Stimulated activated CD8-positive, alpha-beta memory T cell treated with anti-CD3 and anti-CD28 coated beads, Interleukin-12 subunit alpha, Interleukin-12 subunit beta, amount 100 ng/mL, for 24 hours (primary cell): ENCODE measurements at regions not wholly inside any gene's neighbourhood (a gene's known extent, or its start where the extent isn't known, plus 50 kb on each side); places are given as distances from the start of the nearest gene placed in this dataset.
"Not testable (repeated sequence)": the region's sequence is repeated elsewhere in the genome, so short reads cannot be mapped to it uniquely, and the experiment has no call there.

Experiments
- DNase-seq: peaks from one replicate; pipeline ENCODE4 v3.0.0-alpha.2; 2020; ENCODE audit errors: extremely low read depth

DNA sequence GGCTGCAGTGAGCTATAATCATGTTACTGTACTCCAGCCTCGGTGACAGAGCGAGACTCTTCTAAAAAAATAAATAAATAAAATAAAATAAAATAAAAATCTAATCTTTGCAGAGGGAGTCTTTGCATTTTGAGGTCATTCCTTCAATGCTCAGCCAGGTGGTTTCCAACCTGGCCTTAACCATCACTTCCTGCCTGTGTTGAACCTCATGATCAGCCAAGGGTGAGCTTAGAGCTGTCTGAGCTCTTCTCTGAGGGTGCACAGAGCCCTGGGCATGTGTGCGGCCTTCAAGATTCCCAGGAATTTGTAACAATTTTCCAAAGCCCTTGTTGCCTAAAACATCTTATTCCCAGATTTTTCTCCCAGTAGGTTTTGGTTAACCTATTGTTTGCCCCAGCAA, 94.3 kb downstream of the KCNJ12 start:
- DNase-seq, result not testable (repeated sequence)

- DNase-seq, result no peak
These were observed 94.7 kb downstream of the KCNJ12 start for GRCh38 chr17:21470861-21471260.

DNA sequence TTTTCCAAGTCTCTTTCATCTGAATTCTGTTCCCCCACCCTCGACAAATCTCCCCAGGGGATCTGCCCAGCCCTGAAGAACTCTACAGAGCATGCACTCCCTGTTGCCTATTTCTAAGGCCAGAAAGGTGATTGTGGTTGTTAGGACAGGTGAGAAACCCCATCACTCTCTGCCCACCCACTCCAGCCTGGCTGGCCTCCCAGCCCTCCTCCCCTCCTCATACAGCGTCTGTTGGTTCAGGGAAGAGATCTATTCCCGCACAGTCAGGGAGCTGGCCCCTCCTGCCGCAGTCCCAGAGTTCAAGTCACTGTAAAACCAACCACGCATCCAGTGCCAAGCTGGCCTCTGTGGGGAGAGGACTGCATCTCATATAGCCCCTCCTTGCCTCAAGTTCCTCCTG, 98.7 kb downstream of the KCNJ12 start:
- no peak for DNase-seq

DNA sequence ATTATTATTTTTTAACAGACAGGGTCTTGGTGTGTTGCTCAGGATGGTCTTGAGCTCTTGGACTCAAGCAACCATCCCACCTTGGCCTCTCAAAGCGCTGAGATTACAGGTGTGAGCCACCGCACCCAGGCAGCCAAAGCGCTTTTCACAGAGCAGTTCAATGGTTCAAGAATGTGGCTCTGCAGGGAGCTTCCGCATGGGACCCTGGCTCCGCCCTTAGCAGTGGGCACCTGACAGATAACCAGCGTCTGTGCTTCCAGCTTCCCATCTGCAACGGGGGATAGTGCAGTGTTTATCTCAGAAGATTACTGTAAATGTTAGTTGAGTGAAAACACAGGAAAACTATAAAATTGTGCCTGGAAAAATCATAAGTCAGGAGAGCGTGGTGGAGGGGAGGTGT, 99.4 kb downstream of the KCNJ12 start:
- no peak for DNase-seq

DNA sequence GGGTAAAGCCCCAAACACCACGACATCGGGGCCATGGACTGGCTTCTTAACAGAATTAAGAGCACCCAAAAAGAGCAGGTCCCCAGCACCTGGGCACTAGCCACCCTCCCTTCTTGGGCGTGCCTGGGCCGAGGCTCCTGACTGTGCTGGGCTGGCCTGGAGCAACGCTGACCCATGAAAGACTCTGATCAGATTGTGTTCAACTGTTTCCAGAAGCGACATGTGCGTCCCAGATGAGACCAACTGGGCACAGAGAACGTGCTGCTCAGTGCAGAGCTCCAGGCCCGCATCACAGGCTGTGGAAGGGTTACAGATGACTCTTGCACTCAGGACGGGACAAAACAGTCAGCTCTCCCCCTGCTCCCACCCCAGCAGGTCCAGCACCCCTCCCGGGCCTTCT, 100.7 kb downstream of the KCNJ12 start:
- no peak for DNase-seq

GRCh38 chr17:21482189-21482865, 106.2 kb downstream of the KCNJ12 start:
- DNase-seq, result no peak

DNA sequence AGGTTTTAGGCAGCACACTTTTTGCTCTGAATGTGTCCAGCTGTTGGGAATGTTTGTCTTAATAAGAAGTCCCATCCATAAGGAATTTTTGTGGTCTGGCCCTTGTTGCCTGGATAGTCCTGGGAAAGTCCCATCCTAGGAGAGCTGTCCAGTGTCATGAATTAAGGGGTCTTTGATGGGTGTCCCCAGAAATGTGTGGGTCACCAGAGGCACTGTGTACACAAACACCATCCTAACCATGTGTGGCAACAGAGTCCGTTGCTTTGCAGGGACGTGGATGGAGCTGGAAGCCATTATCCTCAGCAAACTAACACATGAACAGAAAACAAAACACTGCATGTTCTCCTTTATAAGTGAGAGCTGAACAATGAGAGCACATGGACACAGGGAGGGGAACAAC, 111.9 kb downstream of the KCNJ12 start:
- not testable (repeated sequence) for DNase-seq

GRCh38 chr17:21493993-21494392, 117.8 kb downstream of the KCNJ12 start:
- DNase-seq, result no peak

GRCh38 chr17:21495281-21495680, 119.1 kb downstream of the KCNJ12 start:
- DNase-seq, result no peak

- no peak for DNase-seq
These were observed 123.9 kb downstream of the KCNJ12 start for GRCh38 chr17:21500064-21500463.

- DNase-seq, result not testable (repeated sequence)
These were observed 126.0 kb downstream of the KCNJ12 start for GRCh38 chr17:21501927-21502700.

- no peak for DNase-seq
These were observed 130.0 kb downstream of the KCNJ12 start for GRCh38 chr17:21505819-21506815.

- DNase-seq, result not testable (repeated sequence)
These were observed 131.6 kb downstream of the KCNJ12 start for GRCh38 chr17:21507806-21508205.

- no peak for DNase-seq
These were observed 132.1 kb downstream of the KCNJ12 start for GRCh38 chr17:21508211-21508610.

GRCh38 chr17:21509356-21509755, 133.2 kb downstream of the KCNJ12 start:
- not testable (repeated sequence) for DNase-seq

DNA sequence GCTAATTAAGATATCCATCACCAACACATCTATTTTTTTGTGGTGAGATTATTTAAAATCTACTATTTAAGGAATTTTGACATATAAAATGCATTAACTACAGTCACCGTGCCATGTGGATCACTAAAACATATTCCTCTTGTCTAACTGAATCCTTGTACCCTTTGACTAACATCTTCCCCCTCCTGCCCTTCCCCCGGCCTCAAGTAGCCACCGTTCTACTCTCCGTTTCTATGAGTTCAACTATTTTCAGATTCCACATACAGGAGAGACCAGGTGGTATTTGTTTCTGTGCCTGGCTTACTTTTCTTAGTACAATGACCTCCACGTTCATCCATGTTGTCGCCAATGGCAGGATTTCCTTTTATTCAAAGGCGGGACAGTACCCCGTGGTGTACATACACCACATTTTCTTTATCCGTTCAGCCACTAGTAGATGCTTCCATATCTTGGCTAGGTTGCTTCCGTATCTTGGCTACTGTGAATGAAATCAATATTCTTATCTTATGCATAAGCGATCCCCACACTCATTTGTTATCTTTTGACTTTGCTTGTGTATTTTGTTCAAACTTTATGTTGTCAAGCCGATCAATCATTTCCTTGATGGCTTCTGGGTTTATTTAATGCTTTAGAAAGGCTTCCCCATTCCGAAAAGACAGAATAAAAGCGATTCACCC, 134.7 kb downstream of the KCNJ12 start:
- no peak for DNase-seq

DNA sequence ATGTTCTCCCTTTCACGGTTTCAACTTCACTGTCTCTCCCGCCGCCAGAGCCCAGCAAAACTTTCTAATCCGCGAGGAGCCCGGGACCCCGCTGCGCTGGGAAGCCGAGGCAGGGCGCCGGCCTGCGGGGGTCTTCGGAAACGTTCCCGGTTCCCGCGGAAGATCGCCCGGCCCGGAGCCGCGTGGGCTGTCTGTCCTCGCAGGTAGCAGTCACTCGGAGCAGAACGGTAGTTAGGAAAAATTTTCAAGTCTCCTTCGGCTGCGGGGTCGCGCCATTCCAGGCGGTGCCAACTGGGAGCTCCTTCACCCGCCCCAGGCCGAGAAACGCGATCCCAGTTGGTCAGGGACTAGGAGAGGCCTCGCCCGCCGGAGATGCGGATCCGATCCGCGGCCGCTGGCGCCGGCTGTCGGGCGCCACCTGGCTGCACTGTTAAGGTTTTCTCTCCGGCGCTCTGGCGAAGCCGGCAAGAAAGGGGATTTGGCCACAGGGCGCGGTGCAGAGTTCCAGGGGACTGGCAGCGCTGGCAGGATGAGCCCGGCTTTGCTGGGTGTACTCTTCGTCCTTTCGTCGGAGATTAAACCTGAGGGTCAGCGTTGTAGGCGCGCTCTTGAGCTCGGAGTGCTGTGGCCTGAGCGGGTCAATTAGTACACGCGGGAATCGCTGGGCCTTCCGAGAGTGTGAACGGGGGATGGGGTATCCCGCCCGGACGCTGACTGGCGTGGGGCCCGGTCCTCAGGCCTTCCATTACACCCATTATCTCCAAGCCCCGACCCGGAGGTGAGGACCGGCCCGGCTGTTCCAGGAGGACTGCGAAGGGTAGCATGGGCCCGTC, 135.4 kb downstream of the KCNJ12 start:
- peak; percentile 31 for DNase-seq

- no peak for DNase-seq
These were observed 136.3 kb downstream of the KCNJ12 start for GRCh38 chr17:21512307-21513011.

DNA sequence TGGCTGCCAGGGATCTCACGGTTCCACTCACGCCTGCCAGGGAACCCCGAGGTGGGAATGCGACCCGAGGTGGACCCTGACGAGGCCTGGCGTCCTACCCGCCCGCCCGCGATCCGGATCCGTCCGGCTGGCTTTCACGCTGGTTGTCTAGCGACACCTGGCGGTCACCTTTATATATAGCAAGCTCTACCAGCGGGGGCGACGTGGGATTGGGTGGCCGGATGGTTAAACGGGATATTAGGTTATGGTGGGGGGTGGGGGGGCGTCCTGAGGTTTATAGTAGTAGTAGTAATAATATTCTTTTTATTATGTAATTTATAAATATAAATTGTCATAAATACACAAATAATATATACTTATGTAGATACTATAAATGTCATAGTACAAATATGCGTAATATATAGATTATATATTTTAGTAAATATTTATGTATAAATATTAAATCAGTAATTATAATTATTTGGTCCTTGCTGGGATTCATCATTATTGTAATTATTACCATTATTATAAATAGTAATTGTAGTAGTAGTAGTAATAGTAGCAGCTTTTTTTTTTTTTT, 136.9 kb downstream of the KCNJ12 start:
- peak; percentile 40 for DNase-seq

DNA sequence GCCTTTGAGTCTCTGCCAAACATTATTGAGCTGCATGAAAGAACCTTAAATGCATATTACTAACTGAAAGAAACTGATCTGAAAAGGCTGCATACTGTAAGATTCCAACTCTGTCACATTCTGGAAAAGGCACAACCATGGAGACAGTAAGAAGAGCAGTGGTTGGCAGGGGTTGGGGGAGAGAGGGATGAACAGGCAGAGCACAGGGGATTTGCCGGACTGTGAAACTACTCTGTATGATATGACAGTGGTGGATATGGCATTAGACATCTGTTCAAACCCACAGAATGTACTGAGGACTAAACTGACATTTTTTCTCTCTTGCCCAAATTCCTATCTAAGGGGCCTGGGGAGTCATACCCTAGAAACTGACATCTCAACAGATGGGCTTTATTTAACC, 138.4 kb downstream of the KCNJ12 start:
- not testable (repeated sequence) for DNase-seq
